BE2C (cell line): ENCODE measurements at regions not wholly inside any gene's neighbourhood (a gene's known extent, or its start where the extent isn't known, plus 50 kb on each side); places are given as distances from the start of the nearest gene placed in this dataset.

Experiments
- DNase-seq: peaks from one replicate; pipeline ENCODE4 v3.0.0-alpha.2; 2020
- H3K27me3 ChIP-seq: fragments of 250-450 bp; sonication (Bioruptor Pico); 2 replicates; pipeline ENCODE4 v1.5.1; 2020; ENCODE audit warnings: mild to moderate bottlenecking
- H3K36me3 ChIP-seq: fragments of 250-450 bp; sonication (Bioruptor Pico); 2 replicates; pipeline ENCODE4 v1.5.1; 2020; ENCODE audit warnings: mild to moderate bottlenecking
- H3K4me1 ChIP-seq: fragments of 250-450 bp; sonication (Bioruptor Pico); 2 replicates; pipeline ENCODE4 v1.5.1; 2020
- H3K4me3 ChIP-seq: 2 replicates; pipeline ENCODE4 v1.5.1; 2011; ENCODE audit warnings: low read depth, low read length
- H3K9me3 ChIP-seq: fragments of 250-450 bp; sonication (Bioruptor Pico); 2 replicates; pipeline ENCODE4 v1.5.1; 2020
- TF ChIP-seq, protein P1 (sequence below): IDR thresholded peaks from 2 replicates; pipeline ENCODE4 v1.5.1; 2012; ENCODE audit warnings: mild to moderate bottlenecking, low read depth, low read length

DNA sequence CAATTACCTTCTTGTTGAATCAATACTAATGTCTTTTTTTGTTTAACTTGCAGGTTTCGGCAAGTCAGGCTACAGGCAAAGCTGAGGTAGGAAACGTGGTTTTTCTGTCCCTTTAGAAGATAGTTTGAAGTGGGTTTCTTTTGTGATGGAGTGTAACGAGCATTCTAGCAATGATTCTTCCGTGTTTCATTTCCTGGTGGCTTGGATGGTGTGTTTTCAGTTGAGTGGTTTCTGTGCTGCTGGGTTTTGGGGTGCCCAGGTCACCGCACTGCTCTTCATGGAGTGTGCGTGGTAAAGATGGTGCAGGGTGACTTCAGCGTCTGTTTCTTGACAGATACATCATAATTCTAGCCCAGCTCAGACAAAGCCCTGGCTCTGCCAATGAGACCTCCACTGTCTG lies 769.7 kb upstream of the EEF2KMT start:
- Histone ChIP-seq H3K36me3 (no peaks in the 10 kb centered on the region), H3K4me3 (no peak overlapping the region), H3K4me1 (no peaks in the 10 kb centered on the region), H3K9me3 (no peaks in the 10 kb centered on the region), H3K27me3 (no peaks in the 10 kb centered on the region)
- TF ChIP-seq, protein P1, sequence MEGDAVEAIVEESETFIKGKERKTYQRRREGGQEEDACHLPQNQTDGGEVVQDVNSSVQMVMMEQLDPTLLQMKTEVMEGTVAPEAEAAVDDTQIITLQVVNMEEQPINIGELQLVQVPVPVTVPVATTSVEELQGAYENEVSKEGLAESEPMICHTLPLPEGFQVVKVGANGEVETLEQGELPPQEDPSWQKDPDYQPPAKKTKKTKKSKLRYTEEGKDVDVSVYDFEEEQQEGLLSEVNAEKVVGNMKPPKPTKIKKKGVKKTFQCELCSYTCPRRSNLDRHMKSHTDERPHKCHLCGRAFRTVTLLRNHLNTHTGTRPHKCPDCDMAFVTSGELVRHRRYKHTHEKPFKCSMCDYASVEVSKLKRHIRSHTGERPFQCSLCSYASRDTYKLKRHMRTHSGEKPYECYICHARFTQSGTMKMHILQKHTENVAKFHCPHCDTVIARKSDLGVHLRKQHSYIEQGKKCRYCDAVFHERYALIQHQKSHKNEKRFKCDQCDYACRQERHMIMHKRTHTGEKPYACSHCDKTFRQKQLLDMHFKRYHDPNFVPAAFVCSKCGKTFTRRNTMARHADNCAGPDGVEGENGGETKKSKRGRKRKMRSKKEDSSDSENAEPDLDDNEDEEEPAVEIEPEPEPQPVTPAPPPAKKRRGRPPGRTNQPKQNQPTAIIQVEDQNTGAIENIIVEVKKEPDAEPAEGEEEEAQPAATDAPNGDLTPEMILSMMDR = no peak
- DNase-seq = no peak

DNA sequence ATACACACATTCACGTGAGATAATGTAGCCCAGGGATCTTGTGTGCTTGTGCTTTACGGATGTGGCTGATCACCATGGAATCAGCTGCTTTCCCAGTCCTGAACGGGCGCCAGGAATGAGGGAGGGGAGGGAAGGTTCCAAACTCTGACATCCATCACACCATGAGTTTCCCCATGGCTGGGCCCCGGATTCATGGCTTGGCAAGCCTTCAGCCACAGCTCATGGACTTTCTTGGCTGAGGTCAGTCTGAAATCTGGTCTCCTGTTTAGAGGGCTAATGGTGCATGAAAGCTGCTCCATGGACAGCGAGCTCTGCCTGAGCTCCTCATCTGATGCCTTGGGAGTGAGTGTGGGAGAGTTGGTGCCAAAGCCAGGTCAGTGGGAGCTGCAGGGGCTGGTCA lies 767.6 kb upstream of the EEF2KMT start:
- H3K9me3 ChIP-seq = no peaks in the 10 kb centered on the region
- H3K36me3 ChIP-seq = no peaks in the 10 kb centered on the region
- no peak for DNase-seq
- no peaks in the 10 kb centered on the region for H3K4me1 ChIP-seq
- H3K27me3 ChIP-seq = no peaks in the 10 kb centered on the region
- TF ChIP-seq, protein P1 = no peak
- no peak overlapping the region for H3K4me3 ChIP-seq

DNA sequence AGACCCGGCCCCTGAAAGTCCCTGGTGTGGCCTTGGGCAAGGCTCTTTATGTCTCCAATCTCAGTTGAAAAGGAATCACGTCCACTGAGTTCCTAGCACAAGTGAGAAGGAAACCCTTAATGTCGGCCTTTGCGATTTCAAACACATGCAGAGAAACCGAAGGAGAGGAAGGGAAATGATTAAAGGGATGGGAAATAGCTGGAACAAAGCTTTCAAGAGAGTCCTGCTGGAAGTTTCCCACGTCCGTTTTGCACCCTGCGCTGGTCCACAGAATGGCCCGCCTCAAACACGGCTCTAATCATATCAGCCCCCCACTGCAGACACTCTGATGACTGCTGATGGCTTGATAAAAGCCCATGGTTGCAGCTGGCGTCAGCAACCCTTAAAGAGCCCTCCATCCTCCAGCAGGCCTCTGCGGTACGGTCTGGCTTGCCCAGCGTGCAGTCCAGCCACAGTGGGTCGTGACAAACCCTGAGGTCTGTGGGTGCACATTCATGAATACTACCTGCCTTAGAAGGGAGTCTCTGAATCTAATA lies 765.5 kb upstream of the EEF2KMT start:
- no peaks in the 10 kb centered on the region for H3K36me3 ChIP-seq
- no peaks in the 10 kb centered on the region for H3K9me3 ChIP-seq
- no peaks in the 10 kb centered on the region for H3K27me3 ChIP-seq
- no peaks in the 10 kb centered on the region for H3K4me1 ChIP-seq
- no peak for DNase-seq
- no peak overlapping the region for H3K4me3 ChIP-seq
- TF ChIP-seq, protein P1 = no peak

DNA sequence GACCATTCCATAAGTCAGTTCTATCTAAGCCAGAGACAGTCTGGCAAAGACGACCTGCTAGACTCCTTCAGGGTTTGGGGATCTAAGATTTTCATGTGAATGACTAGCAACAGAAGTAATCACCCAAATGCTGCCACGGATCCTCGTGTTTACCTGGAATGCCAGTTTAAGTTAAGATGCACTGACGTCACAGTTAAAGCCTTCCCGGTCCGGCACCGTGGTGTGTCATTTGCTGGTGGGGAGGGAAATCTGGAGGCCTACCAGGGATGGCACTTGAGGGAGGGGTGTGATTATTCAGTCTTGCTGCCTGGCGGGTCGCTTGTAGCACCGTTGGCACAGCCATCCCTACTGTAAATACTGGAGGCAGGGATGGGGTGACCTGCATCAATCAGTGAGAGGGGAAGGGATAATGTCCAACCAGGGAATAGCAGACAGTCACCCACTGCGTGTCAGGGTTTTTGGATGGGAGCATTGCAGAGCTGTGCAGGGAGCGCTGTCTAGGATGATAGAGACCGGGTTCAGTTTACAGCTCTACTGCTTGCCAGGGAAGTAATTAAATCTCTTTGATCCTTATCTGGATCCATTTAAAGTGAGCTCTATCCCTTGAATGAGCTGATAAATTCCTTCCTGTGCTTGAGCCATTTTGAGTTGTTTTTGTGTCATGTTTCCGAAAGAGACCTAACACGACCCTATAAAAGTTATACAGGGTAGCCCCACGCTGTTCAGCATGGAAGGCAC lies 764.7 kb upstream of the EEF2KMT start:
- no peaks in the 10 kb centered on the region for H3K27me3 ChIP-seq
- no peak for DNase-seq
- no peaks in the 10 kb centered on the region for H3K36me3 ChIP-seq
- H3K9me3 ChIP-seq = no peaks in the 10 kb centered on the region
- H3K4me1 ChIP-seq = no peaks in the 10 kb centered on the region
- TF ChIP-seq, protein P1 = no peak
- H3K4me3 ChIP-seq = no peak overlapping the region

DNA sequence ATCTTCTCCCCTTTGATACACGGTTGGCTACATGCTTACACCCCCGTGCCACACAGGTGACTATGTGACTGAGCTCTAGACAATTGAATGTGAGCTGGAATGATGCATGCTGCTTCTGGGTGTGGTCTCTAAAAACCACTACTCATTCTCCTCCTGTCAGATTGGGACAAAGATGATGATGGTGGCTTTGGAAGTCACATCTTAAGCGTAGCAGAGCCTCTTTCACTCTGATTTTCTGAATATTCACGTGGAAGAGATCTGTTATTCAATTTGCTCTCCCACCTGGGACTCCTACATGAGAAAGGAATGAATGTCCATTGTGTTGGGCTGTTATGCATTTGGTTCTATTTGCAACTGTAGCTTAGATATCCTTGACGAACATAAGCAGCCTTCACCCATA lies 763.6 kb upstream of the EEF2KMT start:
- TF ChIP-seq, protein P1 = no peak
- Histone ChIP-seq H3K27me3 (no peaks in the 10 kb centered on the region), H3K9me3 (no peaks in the 10 kb centered on the region), H3K36me3 (no peaks in the 10 kb centered on the region), H3K4me1 (no peaks in the 10 kb centered on the region), H3K4me3 (no peak overlapping the region)
- no peak for DNase-seq

DNA sequence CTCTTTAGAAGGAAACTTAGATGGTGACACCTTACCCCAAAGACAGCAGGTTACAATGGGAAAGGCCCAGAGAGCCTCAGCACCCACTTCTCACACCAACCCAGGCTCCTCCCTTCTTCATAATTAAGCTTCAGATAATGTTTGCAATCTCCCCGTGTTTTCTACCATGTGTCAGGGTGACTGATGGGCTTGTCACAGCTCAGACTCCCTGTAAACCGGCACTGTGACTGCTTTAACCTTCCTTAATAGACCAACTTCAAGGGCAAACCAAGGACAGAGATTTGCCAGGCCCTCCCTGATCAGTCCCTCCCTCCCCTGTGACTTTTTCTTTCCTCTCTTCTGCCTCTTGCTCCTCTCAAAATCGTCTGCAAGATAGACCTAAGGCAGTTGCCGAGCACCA lies 760.6 kb upstream of the EEF2KMT start:
- Histone ChIP-seq H3K36me3 (no peaks in the 10 kb centered on the region), H3K4me3 (no peak overlapping the region), H3K4me1 (no peaks in the 10 kb centered on the region), H3K27me3 (no peaks in the 10 kb centered on the region), H3K9me3 (no peaks in the 10 kb centered on the region)
- no peak for DNase-seq
- TF ChIP-seq, protein P1 = no peak
